Suppressor macrophage treated with lipopolysaccharide for 1 hour (primary cell): ENCODE measurements at regions not wholly inside any gene's neighbourhood (a gene's known extent, or its start where the extent isn't known, plus 50 kb on each side); places are given as distances from the start of the nearest gene placed in this dataset.
"Not testable (repeated sequence)": the region's sequence is repeated elsewhere in the genome, so short reads cannot be mapped to it uniquely, and the experiment has no call there.

Experiments
- DNase-seq, 3 donors: peaks; one replicate each; pipeline ENCODE4 v3.0.0-alpha.2; 2020 to 2022

DNA sequence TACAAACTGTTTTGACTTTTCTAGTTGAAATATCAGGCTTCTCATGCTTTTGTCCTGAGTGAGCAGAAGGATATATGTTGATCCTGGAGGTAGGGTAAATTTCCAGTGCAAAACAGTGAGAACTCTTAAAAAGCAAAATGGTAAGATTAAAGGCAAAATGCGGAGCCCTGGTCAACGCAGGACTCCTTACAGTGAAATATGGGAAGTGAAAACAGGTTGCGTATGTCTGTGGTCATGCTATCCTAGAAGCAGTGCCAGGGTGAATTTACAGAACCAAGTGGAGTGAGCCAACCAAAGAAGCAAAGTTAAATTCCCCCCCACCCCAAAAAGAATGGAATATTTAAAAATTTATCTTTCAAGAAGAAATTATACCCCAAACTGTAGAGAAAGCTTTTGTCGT lies 256.4 kb downstream of the NR2F2 start:
- peak; percentile 71 to 86 (median 83) for DNase-seq

DNA sequence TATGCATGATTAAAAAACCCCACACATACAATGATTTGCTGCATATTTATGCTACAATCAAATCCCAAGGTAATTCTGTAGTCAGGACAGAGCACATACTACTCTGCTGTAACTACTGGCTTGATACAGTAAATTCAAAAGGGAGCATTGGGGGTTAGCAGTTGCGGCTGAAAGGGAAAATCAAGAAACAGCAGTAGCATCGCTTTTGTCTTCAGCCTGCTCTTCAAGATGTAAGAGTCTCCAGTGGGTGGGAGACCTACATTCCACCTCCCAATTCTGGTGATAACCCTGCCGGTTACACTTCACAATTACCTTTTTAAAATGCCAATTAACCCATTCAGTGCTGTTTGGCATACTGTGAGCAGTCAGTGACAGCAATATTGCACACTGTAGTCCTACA lies 259.4 kb downstream of the NR2F2 start:
- no peak for DNase-seq

- DNase-seq: no peak
Observed at GRCh38 chr15:96593735-96594134, 263.2 kb downstream of the NR2F2 start.

GRCh38 chr15:96595951-96596350 lies 265.5 kb downstream of the NR2F2 start:
- DNase-seq: no peak

DNA sequence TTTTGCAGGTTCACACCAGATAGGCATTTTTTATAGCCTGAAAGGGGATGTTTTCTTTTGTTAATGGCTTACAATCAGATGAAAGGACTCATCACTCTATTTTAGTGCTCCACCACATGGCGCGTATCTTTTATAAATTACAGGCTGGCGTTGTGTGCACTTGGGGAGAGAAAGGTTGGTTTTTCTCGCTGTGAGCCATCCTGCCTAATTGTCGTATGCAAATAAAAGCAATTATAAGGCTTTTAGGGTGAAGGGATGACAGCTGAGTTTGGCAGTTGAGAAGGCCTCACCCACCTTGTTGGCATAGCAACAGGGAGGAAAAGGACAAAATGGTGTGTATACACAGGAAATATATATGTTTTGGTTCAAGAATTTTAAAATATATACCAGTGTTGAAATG lies 268.0 kb downstream of the NR2F2 start:
- DNase-seq: no peak

GRCh38 chr15:96599268-96599667 lies 268.8 kb downstream of the NR2F2 start:
- DNase-seq: no peak

DNA sequence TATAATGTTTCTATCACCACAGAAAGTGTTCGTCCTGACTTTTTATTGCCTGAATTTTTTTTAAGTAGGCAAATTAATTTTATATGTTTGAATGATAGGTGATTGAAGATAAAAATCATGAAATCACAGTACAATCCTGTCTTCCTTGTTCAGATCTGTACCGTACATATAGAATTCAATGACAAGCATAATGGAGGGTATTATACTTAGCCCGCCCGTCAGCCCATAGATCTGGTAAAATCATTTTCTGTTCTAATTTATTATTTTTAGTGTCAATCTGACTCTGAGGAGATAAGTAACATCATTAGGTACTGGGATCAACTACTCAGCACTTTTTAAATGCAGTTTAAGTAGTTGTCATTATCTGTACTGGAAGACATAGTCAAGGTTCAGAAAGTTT lies 269.9 kb downstream of the NR2F2 start:
- no peak for DNase-seq

DNA sequence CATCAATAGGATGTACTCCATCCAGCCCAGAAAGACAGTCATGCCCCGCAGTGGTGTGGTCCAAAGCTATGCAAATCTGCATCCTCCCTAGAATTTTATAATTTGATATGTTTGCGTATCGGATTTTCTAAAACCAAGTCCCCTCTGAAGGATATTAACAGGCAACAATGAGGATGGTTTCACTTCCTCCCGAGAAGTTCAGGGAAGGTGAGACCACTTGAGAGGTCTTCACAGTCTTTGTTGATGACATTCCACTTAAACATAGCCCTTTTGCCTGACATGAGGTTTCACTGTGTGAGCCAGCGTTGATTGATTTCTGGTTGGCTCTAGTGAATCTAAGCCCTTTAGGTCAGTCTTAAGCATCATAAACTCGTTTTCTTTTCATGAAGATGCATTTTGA lies 276.1 kb downstream of the NR2F2 start:
- no peak for DNase-seq

GRCh38 chr15:96610757-96611156 lies 280.3 kb downstream of the NR2F2 start:
- no peak for DNase-seq

DNA sequence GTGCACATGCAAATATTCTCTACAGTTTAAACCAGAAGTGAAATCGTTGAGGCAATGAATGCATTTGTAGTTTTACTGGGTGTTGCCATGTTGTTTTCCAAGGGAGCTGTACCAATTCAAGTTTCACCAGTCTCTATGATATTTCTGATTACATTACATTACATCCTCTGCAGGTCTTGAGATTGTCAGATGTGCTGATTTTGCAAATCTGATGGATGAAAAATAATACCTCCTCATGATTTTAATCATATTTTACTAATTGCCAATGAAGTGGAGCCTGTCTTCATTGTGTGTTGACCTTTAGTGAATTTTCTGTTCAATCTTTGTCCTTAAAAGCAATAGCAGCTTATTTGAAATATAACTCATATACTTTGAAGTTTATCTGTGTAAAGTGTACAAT lies 282.4 kb downstream of the NR2F2 start:
- no peak for DNase-seq

- DNase-seq: no peak
Observed at GRCh38 chr15:96619174-96619573, 288.7 kb downstream of the NR2F2 start.

- no peak for DNase-seq
Observed at GRCh38 chr15:96622714-96623113, 292.2 kb downstream of the NR2F2 start.

DNA sequence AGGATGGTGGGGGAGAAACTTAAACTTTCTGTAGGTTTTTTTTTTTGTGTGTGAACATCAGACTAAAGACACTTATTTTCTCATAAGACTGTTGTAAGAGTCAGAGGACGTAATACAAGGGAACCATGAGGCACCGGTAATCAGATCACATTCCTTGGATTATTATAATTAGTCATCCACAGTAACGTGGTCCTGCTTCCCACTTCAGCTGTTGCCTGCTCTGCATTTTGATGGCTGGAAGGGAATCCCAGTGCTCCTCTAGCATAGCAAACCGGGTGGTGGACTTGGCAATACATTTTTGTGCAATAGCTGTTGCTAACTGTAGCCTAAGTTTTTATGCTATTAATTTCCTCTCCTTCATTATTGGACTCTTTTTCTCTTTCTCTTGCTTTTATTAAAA lies 294.8 kb downstream of the NR2F2 start:
- DNase-seq: no peak

DNA sequence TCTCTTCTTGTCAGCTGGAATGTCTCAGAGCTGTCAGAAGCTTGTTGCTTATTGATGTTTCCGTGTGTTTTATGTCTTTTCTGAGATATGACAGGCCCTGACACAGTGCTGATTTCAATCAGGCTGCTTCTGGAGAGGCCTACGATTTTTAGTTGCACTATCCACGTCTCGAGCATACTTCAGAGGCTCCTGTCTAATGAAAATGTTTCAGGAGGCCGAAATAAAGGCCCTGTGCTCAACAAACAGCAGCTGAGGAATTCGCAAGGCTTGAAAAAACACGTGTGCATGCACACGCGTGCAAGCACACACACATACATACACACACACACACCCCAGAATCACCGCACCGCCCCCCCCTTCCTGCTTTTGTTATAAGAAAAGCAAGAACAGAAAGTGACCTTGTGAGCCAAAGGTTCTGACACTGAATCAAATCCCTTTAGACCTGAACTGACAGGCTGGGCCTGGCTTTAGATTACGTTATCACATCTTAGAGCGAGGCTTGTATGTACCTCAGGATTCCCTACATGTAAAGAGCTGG lies 296.6 kb downstream of the NR2F2 start:
- DNase-seq: no peak

DNA sequence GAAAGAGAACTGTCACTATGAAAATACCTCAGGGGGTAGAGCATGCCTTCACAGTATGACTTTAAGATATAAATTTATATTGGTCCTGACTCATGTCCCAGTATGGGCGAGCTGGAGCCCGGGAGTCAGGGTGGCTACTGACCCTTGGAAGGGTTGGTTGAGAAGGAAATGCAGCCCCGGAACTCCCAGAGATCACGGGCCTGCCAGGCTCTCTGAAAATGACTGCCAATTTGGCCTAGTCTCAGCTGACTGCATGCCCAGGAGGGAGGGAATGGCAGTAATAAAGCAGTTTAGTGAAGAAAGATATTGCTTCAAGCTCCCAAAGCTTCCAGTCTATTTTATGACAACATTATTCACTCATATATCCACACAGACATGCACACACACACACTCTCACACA lies 299.0 kb downstream of the NR2F2 start:
- DNase-seq: no peak

DNA sequence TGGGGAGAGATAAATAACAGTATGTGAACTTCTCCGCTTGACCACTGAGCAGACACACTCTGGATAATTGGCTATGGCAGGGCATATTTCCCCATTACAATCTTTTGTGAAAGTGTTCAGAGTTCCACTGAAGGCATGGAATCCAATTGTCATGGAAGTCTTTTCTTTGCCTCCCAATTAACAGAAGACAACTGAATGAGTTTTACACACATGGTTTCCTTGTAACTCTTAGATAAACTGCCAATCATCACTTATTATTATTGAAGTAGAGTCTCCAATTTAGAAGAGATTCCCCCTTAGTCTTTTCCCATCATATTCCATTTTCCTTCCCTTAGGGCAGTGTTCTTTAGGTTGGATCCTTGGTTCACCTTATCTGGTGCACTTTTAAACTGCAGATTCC lies 308.3 kb downstream of the NR2F2 start:
- DNase-seq: no peak

DNA sequence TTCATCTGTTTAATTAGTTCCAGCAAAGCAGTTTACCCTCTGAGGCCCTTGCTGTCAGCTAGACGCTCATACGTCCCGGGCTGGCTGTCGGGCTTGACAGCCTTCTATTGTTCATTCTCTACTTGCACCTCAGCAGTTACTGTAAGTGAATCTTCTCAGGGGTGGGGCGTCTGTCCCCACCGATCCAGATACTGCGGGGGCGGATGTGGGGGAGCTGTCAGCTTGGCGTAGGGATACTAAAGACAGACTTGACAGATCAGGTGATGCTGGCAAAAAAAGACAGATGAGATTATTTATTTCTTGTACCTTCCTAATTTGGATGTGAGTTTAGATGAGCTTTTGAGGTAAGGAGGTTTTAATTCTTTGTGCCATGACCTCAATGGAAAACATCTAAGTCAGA lies 315.3 kb downstream of the NR2F2 start:
- DNase-seq: no peak

- no peak for DNase-seq
Observed at GRCh38 chr15:96648866-96649265, 318.4 kb downstream of the NR2F2 start.

DNA sequence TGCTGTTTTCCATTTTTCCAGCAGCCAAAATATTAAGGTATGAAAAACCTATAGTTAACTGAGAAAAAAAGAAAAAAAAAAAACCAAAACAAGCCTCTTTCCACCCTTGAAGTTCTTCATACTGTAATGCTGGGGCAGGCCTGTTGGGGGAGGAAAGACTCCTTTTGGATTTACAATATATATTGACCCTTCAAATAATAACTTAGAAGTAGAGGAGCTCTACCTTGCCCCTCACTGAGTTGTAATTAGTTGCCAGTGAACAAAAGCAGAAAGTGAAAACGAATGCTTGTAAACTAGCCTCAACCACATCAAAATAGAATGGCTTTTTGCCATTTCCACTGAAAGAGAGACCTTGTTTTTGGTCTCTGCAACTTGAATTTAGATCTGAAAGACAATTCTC lies 326.6 kb downstream of the NR2F2 start:
- DNase-seq: no peak

DNA sequence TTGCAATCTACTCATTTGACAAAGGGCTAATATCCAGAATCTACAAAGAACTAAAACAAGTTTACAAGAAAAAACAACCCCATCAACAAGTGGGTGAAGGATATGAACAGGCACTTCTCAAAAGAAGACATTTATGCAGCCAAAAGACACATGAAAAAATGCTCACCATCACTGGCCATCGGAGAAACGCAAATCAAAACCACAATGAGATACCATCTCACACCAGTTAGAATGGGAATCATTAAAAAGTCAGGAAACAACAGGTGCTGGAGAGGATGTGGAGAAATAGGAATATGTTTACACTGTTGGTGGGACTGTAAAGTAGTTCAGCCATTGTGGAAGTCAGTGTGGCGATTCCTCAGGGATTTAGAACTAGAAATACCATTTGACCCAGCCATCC lies 336.5 kb downstream of the NR2F2 start:
- not testable (repeated sequence) for DNase-seq

DNA sequence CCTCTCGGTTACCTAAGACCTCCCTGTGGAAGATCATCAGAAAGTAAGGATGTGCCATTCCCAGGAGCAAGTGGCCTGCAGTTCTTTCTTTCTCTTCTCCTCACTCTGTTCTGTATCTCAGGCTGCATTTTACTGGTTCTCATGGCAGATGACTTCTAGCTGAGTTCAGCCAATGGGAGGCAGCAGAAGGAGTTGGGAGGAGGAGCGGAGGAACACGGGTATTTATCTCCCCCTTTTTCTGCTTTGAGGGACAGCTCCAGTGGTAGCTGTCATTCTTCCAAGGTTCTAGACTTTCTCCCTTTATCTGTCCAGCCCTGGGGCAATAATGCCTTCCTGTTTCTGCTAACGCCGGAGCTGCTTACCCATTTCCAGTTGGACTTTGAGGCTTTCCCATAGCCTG lies 339.9 kb downstream of the NR2F2 start:
- DNase-seq: no peak

DNA sequence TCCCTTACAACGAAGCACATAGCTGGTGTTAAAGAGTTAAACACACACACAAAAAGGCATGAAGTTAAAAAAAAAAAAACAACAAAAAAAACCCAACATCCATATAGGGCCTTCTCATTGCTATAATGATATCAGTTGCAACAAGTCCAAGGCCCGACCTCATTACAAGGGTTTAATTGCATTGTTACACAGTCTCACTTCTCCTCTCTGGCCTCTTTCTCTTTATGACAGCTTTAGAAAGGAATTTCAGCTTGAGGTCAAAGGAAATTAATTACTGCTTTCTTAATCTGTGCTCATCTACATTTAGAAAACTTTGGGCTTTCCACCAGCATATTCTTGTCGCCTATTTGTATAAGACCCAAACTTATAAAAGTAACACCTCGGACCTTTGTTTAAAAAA lies 342.1 kb downstream of the NR2F2 start:
- no peak for DNase-seq

DNA sequence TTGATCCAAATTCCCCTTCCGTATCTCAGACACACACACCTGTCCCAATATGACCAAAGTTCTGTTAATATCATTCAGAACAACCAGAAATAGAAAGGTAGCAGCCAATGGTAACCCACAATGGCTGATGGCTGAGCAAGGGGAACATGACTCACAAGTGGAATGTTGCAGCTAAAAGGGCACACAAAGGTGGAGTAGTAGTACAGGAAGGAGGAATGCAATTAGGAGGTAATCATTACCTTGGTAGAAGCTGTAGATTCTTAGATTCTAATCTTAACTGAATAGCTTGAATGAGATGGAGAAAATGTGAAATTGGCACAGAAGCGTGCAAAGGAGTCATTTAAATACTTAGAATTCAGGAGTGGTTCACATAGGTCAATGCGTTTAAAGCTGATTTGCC lies 347.9 kb downstream of the NR2F2 start:
- DNase-seq: no peak

DNA sequence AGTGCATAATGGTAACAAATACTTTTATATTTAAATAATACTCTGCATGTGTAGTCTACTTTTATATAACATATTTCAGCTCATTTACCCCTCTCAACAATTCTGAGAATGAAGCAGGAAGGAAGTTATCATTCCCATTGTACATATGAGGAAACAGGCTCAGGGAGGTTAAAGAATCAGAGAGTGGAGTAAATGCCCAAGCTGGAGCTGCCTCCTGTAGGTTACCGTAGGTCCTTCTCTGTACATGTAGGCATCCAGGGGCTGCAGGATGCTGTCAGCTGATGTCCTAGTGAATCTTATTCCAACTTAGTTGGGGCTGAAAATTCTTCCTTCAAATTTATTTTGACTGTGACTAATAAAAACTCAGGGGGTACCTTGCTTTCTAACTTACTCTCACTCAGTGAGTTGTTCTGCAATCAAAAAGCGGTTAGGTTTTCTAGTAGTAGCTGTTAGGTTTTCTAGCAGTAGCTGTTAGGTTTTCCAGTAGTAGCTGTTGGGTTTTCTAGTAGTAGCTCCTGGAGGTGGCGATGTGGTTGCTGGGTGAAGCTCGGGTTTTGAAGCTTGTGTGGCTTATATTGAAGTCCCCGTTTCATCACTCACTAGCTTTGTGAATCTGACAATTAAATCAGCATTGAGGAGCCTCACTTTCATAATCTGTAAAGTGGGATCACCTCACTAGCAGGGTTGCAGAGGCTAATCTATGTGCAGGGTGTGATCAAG lies 357.0 kb downstream of the NR2F2 start:
- no peak for DNase-seq

DNA sequence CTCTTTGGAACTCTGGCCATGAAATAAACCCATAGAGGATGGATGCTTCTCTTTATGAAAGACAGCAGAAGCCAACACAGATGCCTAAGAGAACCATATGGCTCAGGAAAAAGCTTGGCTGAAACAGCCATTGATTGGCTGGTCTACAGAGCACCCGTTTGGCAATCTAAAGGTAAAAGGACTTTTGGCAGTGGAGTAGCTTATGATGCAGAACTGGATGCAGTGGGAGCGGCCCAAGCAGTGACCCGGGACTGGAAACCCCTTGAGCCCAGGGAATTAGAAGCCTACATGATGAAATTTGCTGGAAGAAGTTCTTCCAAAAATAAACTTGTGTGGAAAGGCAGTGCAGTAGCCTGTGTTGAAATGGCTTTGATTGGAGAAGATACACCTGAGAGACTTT lies 360.2 kb downstream of the NR2F2 start:
- DNase-seq: no peak
